Cerebellar nuclear complex (tissue), 1 donor: ENCODE measurements at regions not wholly inside any gene's neighbourhood (a gene's known extent, or its start where the extent isn't known, plus 50 kb on each side); places are given as distances from the start of the nearest gene placed in this dataset.

ENCODE experiments used
- DNase-seq, 2 experiments: peaks; one replicate each; lab custom pipeline; 2025; lab: John Stamatoyannopoulos, UW

DNA sequence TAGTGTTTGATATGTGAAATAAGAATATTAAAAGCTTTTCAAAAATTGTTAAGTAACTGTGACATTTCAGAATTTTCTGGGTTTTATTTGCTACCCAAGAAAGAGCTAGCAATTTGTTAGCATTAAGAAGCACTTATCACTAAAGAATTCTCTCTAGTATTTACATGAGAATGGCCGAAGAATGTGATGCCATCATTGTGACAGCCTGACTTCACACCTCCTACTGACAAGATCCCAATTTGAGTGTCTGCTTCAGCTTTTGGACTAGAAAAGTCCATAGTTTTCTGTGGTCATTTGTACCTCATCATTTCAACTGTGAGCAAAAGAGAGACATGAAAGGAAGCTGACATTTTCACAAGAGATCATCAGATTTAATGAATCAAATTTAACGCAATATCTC is 548.1 kb upstream of the AGTR1 start:
- DNase-seq = no peak

DNA sequence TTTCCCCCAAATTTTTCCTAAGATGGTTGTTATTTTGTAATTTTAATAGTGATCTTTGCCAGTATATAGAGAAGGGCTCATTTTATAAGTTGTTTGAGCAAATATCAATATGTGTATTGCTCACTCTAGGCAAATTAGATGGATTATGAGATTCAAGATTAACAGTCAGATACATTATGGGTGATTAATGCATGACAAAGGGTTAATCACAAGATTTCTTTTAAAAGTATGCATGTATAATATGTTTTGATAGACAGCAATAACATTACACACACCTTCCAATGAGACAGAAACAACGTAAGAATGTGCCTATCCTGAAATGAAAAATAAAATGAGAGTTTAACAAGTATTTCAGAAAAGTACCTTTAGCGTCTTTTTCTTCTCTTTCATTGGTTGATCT is 547.6 kb upstream of the AGTR1 start:
- no peak for DNase-seq

DNA sequence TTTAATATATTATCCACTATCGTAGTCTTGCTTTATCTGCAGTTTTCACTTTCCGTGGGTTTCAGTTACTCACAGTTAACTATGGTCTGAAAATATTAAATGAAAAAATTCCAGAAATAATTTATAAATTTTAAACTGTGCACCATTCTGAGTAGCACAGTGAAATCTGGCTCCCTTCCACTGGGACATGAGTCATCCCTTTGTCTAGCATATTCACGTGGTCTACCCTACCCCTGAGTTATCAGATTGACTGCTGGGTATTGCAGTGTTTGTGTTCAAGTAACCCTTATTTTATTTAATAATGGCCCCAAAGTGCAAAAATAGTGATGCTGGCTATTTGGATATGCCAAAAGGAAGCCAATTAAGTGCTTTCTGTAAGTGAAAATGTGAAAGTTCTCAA is 539.5 kb upstream of the AGTR1 start:
- DNase-seq = no peak

DNA sequence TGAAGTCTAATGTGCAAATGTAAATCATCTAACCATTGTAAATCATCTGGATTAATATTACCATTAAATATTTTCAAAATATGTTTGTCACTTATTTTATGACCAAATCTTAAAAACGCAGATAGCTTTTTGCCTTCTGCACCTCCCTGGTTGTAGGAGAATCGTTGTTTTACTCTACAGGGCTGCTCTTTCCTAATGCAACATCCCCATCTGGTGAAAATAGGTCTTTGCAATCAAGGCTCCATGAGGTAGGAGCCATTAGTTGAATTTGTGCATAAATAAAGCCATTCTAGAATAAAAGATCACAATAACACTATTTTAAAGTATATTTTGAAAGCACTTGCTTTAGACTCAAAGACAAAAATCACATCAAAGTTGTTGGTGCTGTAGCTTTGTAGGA is 535.6 kb upstream of the AGTR1 start:
- no peak for DNase-seq

DNA sequence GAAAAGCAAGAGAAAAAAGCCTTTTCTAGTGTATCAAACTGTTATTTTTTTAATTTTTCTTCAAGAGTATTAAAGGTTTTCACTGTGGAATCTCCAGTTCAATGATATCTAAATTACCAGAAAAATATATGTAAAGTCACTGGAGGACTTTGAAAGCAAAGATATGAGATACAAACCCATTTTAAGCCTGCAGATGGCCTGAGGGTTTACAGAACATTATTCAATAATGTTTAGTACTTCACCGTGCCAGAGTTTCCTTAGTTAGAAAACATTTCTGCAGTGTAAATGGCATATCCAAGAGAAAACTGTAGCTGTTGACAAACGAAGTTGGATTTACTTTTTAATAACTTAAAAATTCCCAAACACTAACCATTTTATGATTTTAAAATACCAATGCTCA is 529.4 kb upstream of the AGTR1 start:
- DNase-seq = no peak

DNA sequence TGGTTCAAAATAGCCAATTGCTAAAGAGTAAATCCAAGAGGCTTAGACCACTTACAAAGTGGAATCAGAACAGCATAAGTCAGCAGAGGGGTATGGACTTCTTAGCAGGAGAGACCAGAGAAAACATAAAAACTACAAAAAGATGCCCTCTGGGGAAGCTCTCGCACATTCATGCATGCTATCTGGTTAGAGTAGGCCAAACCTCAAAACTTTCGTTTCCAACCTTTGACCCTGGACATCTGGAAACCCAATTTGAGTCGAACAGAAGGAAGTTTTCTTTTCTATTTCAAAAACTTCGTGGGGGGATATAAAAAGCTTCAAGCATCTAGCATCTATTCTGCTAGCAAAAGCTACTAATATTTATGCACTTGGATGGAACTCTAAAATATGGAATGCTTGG is 523.9 kb upstream of the AGTR1 start:
- DNase-seq = no peak

DNA sequence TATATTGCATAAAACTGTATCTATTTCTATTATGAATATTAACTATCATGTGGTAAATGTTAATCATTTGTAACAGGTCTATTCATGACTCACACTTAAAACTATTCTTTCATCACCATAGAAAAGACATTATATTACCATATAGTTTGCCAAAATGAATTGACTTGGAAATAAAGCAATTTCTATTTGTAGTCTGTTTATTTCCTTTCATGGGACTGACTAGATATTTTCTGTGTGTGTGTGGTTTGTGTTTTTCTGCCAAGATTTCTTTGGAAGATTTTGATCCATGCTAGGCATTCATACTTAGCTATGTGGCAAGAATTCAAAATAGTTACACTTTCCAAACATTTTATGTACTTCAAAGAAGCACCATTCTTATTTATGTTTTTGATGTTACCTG is 522.5 kb upstream of the AGTR1 start:
- DNase-seq = no peak

DNA sequence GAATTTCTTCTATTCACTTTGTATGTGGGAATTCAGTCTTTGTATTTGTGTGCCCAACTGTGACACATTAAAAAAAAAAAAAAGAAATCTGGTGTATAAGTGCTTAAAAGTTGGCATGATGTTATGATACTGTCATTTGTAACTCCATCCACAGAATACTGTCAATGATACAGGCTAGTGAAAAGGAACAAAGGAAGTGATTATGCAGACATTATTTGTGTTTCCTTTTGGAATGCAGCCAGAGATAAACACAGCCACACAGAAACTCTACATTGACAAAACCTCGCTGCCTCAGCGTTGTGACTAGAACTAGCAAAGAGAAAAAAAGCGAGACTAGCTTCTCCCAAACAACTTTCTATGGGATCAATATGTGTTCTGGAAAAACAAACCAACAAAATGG is 519.2 kb upstream of the AGTR1 start:
- no peak for DNase-seq

DNA sequence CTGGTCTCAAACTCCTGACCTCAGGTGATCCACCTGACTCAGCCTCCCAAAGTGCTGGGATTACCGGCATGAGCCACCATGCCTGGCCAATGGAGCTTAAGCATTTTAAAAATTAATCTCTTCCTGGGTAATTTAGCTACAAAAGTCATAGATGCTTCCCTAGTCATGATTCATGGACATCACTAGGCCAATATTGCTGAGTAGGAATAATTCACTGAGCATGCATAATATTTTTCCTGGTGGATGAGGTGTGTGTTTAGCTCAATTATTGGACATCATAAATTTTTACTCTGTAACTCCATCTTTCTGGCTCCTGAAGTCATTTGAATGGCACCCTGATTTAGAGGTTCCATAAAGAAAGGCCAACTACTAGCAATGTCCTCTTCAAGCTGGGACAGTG is 512.9 kb upstream of the AGTR1 start:
- DNase-seq = no peak

DNA sequence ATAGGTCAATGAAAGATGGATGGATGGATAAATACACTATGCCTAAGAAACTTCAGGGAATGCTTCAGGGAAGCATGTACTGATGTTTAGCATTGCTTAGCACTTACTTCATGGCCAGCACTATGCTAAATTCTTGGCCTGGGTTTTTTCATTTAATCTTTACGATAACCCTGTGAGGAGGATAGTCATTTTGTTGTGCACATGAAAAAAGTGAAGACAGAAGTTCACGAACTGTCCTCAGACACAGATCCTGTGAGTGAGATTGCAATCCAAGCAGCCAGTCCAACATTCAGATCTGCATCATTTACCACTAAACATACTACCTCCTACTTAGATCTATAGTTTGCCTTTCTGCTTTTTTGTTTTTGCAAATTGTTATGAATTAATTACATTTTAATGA is 510.8 kb upstream of the AGTR1 start:
- DNase-seq = no peak

DNA sequence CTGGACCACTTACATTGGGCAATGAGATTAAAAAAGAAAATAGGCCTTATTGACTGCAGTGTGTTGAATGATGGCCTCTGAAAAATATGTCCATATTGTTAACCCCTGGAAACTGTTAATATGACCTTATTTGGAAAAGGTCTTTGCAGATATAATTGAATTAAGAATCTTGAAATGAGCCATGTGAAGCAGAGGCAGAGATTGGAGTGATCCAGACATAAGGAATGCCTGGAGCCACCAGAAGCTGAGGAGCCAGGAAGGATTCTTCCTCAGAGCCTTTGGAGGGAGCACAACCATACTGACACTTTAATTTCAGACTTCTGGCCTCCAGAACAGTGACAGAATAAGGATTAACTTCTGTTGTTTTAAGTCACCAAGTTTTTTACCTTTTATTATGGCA is 510.4 kb upstream of the AGTR1 start:
- no peak for DNase-seq

DNA sequence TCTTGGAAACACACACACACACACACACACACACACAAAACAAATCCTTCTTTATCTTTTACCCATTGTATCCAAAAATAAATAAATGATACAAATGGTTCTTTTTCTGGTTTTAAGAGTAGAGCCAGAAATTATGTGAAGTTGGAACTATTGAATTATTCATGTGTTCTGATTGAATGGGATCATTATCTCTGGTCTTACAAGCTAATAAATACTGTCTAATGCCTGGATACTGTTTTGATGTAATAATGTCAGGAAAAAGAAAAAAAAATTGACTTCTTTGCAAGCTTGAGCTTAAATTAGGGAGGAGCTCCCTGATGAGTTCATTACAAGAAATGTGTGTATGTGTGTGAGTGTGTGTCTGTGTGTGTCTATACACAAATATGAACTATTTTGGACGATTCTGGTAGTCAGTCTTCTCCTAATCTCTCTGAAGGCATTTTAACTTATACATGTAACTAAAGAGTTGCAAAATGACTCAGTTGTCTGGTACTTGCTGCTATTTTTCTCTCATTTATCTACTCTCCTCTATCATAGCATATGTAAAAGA is 507.2 kb upstream of the AGTR1 start:
- DNase-seq = no peak

DNA sequence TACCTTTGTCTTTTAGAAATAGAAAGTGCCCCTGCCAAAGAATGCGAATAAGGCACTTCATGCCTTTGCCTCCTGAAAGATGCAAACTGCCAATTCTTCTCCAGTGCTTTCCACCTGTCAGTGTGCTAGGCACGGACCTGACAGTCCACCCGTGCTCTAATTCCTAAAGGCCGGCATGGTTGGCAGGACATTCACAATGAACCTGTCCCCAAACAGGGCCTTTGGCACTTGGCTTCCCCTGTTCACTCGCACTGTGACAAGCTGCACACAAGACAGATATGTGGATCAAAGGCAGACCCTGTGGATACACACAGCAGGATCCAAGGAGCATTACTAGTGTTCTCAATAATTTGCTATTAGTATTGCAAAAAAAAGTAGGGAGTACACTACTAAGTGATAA is 505.7 kb upstream of the AGTR1 start:
- DNase-seq = no peak

DNA sequence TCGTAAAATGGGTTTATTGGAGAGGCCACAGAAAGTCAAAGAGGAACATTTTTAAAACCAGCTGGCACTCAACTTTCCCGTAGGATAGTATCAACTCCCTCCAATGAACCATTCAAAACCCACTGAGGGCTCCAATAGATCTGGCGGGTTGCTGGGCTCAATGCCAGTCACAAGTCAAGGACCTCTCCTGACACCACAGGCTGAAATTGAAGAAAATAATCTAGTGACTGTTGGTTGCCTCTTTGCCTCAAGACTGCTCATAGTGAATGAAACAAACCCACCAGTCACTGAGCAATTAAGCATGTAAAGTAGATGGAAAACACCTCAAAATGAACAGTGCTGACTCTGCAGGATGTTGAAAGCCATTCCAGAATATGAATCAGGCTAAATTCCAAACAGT is 500.6 kb upstream of the AGTR1 start:
- no peak for DNase-seq

DNA sequence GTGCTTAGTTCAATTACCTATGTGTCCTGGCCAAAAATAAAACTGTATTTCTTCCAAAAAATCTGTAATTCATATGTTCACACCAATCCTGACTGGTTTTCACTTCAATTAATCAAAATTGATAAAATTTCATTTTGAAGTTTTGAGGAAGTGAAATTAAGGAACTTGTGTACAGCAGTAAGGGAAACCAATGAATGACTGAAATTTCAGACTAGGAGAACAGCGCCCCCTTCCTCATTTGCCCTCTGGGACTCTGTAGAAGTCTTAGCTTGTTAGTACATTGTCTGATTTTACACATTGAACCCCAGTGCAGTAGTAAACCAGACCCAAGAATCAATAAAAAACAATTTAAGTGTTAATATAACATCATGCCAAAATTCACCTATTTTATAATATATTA is 495.3 kb upstream of the AGTR1 start:
- DNase-seq = no peak

DNA sequence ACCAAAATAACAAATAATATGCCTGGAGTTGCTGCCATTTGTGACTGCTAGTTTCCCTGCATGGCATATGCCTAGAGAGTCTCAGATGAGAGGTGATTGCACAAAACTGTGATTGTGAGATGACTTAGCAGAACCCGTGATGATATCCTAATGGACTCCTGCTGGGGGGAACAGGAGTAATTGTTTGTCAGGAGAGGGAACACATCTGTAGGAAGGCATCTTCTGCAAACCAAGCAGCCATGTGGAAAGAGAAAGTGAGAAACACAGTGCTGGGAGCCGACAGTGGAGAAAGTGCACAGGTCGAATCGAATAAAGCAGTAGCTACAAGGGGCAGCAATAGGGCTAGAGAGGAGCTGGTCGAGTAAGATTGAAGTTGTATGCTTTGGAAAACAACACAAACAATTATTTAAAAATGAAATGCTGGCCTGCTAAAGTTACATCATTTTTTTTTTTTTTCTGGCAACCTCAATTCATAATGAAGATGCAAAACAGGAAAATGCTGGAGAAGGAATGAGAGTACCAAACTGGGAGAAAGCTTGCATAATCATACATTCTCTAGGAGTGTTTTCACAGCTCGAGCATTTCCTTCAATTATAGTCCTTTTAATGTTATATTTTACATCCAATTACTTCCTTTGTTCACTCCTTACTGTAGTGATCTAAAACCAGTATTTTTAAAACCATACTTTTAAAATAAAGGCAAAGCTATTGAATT is 494.2 kb upstream of the AGTR1 start:
- DNase-seq = no peak

DNA sequence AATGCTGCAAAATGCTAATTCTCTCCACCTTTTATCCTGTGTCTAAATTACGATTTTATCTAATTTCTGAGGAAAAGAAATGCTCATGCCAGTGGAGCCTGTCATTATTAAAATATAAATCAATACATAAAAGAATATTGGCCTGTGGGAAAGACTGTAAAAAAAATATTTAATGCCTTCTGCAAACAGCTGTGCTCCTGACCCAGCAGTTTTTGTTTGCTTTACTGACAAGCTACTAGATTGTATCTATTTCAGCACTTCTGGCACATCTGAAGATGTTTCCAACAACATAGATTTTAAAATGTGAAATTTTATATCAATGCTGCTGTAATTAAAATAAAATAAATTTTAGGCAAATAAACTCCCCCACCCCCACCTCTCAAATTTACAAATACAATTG is 493.6 kb upstream of the AGTR1 start:
- no peak for DNase-seq

DNA sequence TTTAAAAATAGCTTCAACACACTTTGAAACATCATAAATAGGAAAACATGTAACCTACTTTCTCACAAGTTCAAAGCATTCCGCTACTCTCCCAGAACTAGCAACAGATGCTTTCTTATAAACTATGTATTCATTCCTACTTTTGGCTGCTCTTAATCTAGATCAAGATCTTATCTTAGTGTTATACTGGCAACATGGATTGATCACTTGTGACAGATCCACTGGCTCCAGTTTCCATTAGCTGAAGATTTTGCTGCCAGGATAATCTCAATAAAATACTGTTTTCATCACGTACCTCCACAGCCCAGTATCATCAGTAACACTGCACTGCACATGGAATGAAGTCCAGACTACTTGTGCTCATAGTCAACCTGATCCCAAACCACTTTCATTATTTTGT is 491.7 kb upstream of the AGTR1 start:
- no peak for DNase-seq

DNA sequence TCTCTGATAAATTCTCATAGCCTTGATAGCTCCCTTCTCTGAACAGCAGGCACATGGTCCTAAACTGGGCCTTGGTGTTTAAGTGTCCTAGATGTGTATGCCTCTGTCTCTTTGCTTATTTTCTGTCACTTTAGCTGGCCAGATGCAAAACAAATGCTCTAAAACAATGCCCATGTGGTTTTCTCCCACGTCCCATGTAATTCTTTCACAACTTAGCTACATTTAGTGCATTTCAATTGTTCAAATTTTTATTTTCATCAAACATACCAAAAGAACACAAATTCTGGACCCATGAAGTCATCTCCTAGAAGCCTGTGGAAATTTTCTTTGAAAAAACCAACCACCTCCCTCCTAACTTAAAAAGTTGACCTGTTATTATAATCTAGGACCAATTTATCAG is 491.3 kb upstream of the AGTR1 start:
- no peak for DNase-seq

DNA sequence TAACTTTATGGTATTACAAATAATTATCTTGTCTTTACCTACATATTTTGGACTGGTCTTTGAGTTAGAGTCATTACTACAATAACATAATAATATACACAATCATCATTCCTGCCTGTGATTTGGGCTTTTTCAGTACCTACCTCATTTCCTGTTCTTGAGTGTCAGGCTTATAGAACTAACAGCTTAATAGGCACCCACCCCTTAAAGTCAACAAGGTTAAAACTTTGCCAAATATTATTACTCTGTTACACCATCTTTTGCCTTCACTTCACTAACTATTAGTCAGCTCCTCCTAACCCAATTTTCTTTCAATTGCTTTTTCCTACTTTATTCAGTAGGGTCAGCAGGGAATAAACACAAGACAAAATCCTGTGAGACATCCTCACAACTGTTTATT is 488.7 kb upstream of the AGTR1 start:
- no peak for DNase-seq

DNA sequence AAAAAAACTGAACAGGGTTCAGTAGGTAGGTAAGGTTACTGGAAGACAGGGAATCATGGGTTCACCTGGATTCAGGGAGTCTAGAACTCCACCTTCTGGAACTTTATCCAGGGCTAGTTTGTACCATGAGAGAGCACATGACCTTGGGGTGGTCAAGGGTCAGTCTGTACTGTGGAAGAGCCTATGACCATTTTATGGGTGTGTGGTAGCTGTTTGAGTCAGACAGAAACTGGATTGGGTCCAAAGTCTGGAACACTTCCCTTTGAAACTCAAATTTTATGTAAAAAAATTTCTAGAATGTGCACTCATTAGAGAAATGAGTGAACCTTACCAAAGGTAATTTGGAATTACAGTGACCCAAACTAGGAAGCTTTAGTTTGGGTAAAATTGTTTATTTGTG is 486.0 kb upstream of the AGTR1 start:
- no peak for DNase-seq

DNA sequence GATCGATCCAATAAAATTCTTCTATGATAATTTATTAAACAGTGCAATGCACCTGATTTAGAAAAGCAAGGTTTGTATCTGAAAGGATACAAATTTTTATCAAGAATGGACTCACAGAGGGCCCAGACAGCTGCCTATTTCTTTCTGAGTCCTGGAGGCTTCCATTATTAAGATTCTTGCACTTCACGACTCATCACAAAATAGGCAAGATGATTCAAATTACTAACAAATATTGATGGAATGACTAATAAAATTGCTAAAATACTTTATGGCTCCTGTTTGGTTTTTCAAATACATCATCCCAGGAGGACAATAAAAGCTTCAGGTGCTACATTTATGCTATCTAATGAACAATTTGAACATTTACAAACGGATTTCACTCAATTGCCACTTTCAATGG is 483.0 kb upstream of the AGTR1 start:
- no peak for DNase-seq

DNA sequence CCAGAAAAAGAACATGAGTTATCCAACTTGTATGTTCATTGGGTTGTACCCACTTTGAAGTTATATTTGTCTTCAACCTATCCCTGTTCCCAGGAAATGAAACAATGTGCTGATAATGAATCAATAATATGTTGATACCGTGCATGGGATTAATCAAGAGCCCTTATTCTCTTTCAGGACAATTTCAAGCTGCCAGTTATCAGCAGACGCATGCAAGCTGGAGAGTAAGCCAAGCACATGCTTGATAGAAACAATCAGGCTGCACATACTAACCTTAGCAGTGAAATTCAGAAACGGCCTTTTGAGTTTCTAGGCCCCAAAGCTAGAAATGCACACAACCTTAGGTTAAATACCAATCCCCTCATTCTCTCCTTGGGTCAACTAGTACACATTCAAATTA is 480.4 kb upstream of the AGTR1 start:
- DNase-seq = no peak

DNA sequence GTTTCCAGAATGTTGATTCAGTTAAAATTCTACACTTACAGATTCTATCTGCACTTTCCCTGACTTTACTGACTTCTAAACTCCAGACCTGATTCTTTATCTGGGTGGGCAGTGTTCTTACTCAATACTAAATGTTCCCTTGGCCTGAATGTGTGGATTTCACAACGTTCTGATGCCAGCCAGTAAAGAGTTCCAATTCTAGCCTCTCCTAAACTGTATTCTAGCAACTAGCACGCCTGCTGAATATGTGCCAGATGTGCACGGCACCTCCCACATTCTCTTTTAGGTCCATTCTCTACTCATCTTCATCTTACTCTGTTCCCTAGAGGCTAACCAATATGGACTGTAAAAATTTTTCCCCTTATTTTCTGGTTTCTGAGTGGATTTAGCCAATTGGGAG is 479.5 kb upstream of the AGTR1 start:
- no peak for DNase-seq

DNA sequence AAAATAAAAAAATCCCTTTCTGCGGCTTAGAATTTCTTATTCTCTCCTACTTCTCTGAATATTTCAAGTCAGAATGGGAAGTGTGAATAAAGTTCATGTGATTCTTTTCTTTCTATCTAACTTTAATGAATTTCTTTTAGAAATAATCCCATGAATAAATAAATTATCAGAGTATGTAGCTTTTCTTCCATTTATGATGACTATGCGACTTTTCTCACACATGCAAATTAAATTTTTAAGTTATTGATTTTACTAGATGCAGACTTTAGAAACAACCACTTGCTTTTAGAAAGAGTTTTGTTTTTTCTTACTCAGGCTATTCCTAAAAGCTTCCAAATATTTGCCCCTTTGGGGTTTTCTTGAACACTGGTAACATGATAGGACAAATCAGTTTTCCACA is 477.7 kb upstream of the AGTR1 start:
- no peak for DNase-seq
